ENCODE measurements at regions not wholly inside any gene's neighbourhood (a gene's known extent, or its start where the extent isn't known, plus 50 kb on each side); places are given as distances from the start of the nearest gene placed in this dataset.

DNA sequence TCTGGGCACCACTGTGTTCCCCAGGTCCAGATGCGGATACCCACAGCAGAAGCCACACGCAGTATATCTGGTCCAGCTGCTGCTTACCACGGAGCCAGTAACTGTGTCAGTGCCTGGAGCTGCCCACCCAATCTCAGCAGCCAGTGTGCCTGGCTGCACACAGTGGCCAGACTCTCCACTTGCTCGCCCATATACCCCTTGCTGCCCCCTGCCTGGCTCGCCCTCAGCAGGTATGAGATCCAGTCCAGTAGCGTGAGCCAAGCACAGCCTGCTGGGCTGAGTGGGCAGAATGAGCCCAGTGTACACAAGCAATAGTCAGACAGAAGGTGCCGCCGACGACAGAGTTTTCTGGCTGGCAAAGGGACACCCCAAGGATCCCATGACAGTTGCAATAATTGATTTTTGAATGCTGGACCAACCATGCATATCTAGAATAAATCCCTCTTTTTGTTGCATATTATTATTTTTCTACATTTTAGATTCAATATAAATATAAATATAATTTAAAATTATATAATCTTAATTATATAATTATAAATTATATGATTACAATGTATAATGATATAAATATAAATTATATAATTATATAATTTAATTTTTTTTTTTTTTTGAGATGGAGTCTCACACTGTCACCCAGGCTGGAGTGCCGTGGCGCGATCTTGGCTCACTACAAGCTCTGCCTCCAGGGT lies 918.8 kb upstream of the MIR17HG start:
- no peak for FAIRE-seq
- TF ChIP-seq POLR2AphosphoS5 (IDR thresholded peaks at IDR 0.05; ENCODE audit: low read depth, low read length) (no peak), POLR2A (IDR thresholded peaks at IDR 0.05; ENCODE audit: low read depth, low read length) (no peak), TAF1 (IDR thresholded peaks at IDR 0.05; ENCODE audit: borderline replicate concordance, low read depth, low read length) (no peak)
- no peak for DNase-seq (ENCODE audit: insufficient read length)

DNA sequence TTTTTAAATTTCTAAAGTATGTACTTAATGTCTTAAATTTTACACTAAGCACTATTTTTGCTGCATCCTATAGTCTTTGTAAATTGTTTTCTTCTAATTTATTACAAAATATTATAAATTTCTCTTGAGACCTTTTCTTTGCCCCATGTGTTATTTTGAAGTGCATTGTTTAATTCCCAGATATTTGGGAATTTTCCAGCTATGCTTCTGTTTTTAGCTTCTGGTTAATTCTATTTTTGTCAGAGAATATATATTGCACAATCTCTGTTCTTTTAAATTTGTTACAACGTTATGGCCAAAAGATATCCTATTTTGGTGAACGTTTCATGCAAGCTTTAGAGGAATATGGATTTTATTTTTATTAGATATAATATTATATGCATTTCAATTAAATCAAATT lies 917.4 kb upstream of the MIR17HG start:
- FAIRE-seq, result no peak
- DNase-seq (ENCODE audit: insufficient read length), result no peak
- TF ChIP-seq POLR2AphosphoS5 (IDR thresholded peaks at IDR 0.05; ENCODE audit: low read depth, low read length) (no peak), TAF1 (IDR thresholded peaks at IDR 0.05; ENCODE audit: borderline replicate concordance, low read depth, low read length) (no peak), POLR2A (IDR thresholded peaks at IDR 0.05; ENCODE audit: low read depth, low read length) (no peak)

DNA sequence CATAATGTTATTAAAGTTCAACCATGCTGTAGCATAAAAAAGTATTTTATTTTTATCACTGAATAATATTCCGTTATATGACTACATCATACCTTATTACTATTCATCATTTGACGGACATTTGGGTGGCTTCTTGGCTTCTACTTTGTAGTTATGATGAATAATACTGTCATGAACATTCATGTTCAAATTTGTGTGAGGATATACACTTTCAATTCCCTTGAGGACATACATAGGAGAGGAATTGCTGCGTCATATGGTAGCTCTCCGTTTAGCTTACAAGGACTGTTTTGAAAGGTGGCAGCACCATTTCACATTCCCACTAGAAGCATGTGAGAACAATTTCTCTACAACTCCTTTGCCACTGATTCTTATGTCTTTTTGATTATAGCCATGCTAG lies 910.8 kb upstream of the MIR17HG start:
- DNase-seq (ENCODE audit: insufficient read length) (no peak), FAIRE-seq (no peak)
- TF ChIP-seq POLR2A (IDR thresholded peaks at IDR 0.05; ENCODE audit: low read depth, low read length) (no peak), POLR2AphosphoS5 (IDR thresholded peaks at IDR 0.05; ENCODE audit: low read depth, low read length) (no peak), TAF1 (IDR thresholded peaks at IDR 0.05; ENCODE audit: borderline replicate concordance, low read depth, low read length) (no peak)

DNA sequence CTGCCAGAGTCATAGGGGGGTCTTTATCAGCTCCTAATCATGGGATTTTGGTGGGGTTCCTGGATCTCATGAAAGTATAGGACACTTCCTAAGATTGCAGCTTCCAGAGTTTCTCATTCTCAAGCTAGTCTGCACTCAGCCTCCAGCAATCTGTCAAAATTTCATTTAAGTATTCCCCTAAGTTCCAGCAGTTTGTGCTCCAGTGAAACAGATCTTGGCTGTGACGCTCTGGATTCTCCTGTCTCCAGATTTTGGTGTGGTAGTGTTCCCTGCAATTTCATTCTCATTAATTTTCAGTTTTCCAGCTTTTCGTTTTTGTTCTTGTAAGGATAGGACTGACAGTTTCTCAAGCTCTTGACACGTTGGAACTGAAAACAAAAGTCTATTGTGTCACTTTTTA lies 908.9 kb upstream of the MIR17HG start:
- TF ChIP-seq TAF1 (IDR thresholded peaks at IDR 0.05; ENCODE audit: borderline replicate concordance, low read depth, low read length), result no peak
- no peak for TF ChIP-seq POLR2AphosphoS5 (IDR thresholded peaks at IDR 0.05; ENCODE audit: low read depth, low read length)
- no peak for TF ChIP-seq POLR2A (IDR thresholded peaks at IDR 0.05; ENCODE audit: low read depth, low read length)
- FAIRE-seq (no peak), DNase-seq (ENCODE audit: insufficient read length) (no peak)

DNA sequence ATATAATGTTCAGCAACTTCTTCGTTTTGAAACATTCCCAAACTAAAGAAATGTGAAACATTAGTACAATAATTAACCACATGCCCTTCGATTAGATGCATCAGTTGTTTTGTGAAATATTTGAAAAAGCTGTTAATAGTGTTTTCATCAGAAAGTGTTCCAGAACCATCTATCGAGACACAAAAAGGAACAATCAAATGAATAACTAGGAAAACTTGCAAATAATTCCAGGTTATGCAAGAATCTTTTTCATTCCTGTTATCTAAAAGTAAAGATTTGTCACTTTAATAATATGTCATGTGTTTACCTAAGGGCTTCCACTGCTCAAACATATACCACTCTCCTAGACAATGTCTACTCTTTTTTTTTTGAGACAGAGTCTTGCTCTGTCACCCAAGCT lies 904.2 kb upstream of the MIR17HG start:
- TF ChIP-seq POLR2A (IDR thresholded peaks at IDR 0.05; ENCODE audit: low read depth, low read length), result no peak
- no peak for TF ChIP-seq POLR2AphosphoS5 (IDR thresholded peaks at IDR 0.05; ENCODE audit: low read depth, low read length)
- no peak for TF ChIP-seq TAF1 (IDR thresholded peaks at IDR 0.05; ENCODE audit: borderline replicate concordance, low read depth, low read length)
- no peak for DNase-seq (ENCODE audit: insufficient read length)
- no peak for FAIRE-seq

DNA sequence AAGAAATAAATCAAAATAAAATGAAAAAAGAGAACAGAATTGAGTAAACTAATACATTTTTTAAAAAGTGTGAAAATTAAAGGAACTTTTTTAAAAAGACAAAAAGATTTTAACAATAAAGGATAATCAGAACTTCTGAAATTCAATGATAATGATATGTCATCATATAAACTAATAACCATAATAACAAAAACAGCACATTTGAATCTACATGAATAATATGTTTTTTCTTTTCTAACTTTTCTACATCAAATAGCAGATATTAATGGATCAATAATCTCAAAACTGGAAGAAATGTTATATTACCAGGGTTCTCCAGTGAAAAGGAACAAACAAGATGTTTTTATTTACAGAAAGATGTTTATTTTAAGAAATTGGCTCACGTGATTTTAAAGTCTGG lies 903.3 kb upstream of the MIR17HG start:
- no peak for FAIRE-seq

DNA sequence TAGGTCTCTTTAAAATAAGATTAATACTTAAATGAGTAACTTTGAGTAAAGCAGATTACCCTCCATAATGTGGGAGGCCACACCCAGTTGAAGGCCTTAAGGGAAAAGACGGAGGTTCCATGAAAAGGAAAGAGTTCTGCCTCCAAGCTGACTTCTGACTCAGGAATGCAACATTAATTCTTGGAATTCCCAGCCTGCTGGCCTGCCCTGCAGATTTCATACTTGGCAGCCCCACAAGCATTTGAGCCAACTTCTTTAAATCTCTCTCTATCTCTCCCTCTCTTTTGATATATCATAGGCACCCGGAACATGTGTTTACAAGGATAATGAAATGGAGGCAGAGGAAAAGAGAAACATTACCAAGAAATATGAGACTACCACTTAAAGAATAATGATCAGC lies 902.3 kb upstream of the MIR17HG start:
- FAIRE-seq, result no peak
- no peak for DNase-seq (ENCODE audit: insufficient read length)
- TF ChIP-seq POLR2AphosphoS5 (IDR thresholded peaks at IDR 0.05; ENCODE audit: low read depth, low read length) (no peak), POLR2A (IDR thresholded peaks at IDR 0.05; ENCODE audit: low read depth, low read length) (no peak), TAF1 (IDR thresholded peaks at IDR 0.05; ENCODE audit: borderline replicate concordance, low read depth, low read length) (no peak)

More for the DNA sequence above, 903.3 kb upstream of the MIR17HG start:
- no peak for DNase-seq (ENCODE audit: insufficient read length)
- TF ChIP-seq POLR2AphosphoS5 (IDR thresholded peaks at IDR 0.05; ENCODE audit: low read depth, low read length) (no peak), TAF1 (IDR thresholded peaks at IDR 0.05; ENCODE audit: borderline replicate concordance, low read depth, low read length) (no peak)

DNA sequence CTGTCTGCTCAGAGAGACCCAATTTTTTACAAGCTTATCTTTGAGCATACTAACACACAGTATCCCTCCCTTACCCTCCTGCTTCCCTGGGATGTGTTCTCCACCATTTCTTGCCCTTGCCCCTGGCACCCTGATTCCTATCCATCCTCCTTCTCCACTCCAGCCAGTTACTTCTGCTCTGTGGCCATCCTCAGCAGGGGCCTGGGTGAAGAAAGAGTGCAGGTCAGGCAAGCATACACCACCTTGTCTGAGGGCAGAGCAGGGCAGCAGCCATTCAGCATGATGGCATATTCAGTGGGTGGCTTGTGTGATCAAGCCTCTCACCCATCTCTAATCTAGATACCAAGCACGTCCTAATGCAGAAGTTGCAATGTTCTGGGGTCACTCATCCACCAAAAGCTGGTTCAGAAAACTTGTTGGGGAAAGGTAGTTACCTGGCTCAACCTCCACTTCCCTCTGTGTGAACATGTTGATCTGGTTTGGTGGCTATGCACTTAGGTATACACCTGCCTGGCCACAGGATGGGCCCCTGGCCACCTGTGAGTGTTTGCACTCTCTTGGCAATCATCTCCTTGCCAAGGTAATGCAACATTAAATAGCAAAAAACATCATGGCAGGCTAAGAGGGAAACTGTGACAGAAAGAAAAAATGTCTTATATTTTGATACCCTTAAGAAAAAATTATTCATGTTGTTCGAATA lies 900.3 kb upstream of the MIR17HG start:
- FAIRE-seq (no peak), DNase-seq (ENCODE audit: insufficient read length) (no peak)
- TF ChIP-seq POLR2AphosphoS5 (IDR thresholded peaks at IDR 0.05; ENCODE audit: low read depth, low read length), result no peak
- TF ChIP-seq POLR2A (IDR thresholded peaks at IDR 0.05; ENCODE audit: low read depth, low read length), result no peak
- no peak for TF ChIP-seq TAF1 (IDR thresholded peaks at IDR 0.05; ENCODE audit: borderline replicate concordance, low read depth, low read length)

DNA sequence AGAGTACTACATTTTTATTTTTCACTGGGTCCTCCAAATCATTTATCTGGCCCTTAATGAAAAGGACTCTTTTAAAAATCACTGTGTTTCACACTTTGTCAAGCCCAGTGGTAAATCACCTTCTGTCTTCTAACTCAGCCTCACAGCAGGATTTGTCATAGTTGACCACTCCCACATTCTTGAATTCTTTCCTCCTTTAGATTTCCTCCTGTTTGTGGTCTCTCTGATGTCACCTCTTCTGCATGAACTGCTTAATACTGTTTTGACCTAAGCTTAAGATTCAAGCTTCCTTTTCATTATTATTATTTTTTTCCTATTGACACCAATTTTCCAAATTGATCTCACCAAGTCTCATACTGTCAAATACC lies 899.8 kb upstream of the MIR17HG start:
- DNase-seq (ENCODE audit: insufficient read length) (no peak), FAIRE-seq (no peak)
- TF ChIP-seq TAF1 (IDR thresholded peaks at IDR 0.05; ENCODE audit: borderline replicate concordance, low read depth, low read length), result no peak
- no peak for TF ChIP-seq POLR2A (IDR thresholded peaks at IDR 0.05; ENCODE audit: low read depth, low read length)
- no peak for TF ChIP-seq POLR2AphosphoS5 (IDR thresholded peaks at IDR 0.05; ENCODE audit: low read depth, low read length)

DNA sequence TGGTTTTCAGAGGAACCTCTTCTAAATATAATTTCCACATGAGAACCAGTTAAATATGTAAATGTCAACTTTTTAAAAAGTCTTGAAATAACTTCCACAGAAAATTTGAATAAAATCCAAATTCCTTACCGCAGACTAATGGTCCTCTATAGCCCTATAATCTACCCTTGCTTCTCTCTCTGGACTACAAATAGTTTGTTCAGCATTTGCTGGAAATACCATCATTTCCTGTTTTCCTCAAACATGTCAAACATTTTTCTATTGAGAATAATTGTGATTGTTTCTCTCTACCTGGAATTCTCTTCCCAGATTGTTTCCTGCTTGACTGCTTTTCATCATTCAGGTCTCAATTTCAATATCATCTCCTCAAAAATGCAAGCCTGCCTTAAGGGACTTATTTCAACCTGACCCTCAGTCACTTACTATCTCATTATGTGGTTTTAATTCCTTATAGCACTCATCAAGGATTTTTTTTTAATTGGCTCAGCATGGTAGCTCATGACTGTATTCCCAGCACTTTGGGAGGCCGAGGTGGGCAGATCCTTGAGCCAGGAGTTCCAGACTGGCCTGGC lies 898.9 kb upstream of the MIR17HG start:
- FAIRE-seq (no peak), DNase-seq (ENCODE audit: insufficient read length) (no peak)
- no peak for TF ChIP-seq TAF1 (IDR thresholded peaks at IDR 0.05; ENCODE audit: borderline replicate concordance, low read depth, low read length)
- no peak for TF ChIP-seq POLR2A (IDR thresholded peaks at IDR 0.05; ENCODE audit: low read depth, low read length)
- TF ChIP-seq POLR2AphosphoS5 (IDR thresholded peaks at IDR 0.05; ENCODE audit: low read depth, low read length), result no peak

DNA sequence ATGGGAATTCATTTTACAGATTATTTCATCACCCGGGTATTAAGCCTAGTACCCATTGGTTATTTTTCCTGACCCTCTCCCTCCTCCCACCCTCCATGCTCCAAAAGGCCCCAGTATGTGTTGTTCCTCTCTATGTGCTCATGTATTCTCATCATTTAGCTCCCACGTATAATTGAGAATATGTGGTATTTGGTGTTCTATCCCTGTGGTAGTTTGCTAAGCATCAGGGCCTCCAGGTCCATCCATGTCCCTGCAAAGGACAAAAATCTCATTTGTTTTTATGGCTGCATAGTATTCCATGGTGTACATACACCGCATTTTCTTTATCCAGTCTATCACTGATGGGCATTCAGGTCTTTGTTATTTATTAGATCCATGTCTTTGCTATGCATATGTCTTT lies 894.1 kb upstream of the MIR17HG start:
- TF ChIP-seq TAF1 (IDR thresholded peaks at IDR 0.05; ENCODE audit: borderline replicate concordance, low read depth, low read length), result no peak
- no peak for TF ChIP-seq POLR2AphosphoS5 (IDR thresholded peaks at IDR 0.05; ENCODE audit: low read depth, low read length)
- no peak for TF ChIP-seq POLR2A (IDR thresholded peaks at IDR 0.05; ENCODE audit: low read depth, low read length)
- FAIRE-seq (no peak), DNase-seq (ENCODE audit: insufficient read length) (no peak)

All from GM12892 (cell line).